Glutamatergic neuron (in vitro differentiated cells): ENCODE measurements at regions not wholly inside any gene's neighbourhood (a gene's known extent, or its start where the extent isn't known, plus 50 kb on each side); places are given as distances from the start of the nearest gene placed in this dataset.
A peak's percentile ranks its signal among the peaks of the same experiment; 100 is the strongest.

Experiments
- DNase-seq: peaks from one replicate; pipeline ENCODE4 v3.0.0; 2022
- H3K27ac Mint-ChIP-seq: one replicate; pipeline ENCODE4 v1.8.0; 2020; ENCODE audit warnings: mild to moderate bottlenecking, mixed read lengths, inconsistent platforms; ENCODE audit not compliant: unreplicated experiment
- H3K27me3 Mint-ChIP-seq: one replicate; pipeline ENCODE4 v1.8.0; 2020; ENCODE audit warnings: mild to moderate bottlenecking, moderate library complexity, mixed read lengths, inconsistent platforms; ENCODE audit not compliant: unreplicated experiment
- H3K36me3 Mint-ChIP-seq: one replicate; pipeline ENCODE4 v1.8.0; 2020; ENCODE audit warnings: mild to moderate bottlenecking, mixed read lengths, inconsistent platforms; ENCODE audit not compliant: unreplicated experiment
- H3K4me1 Mint-ChIP-seq: one replicate; pipeline ENCODE4 v1.8.0; 2020; ENCODE audit warnings: mild to moderate bottlenecking, low read depth, mixed read lengths, inconsistent platforms; ENCODE audit not compliant: unreplicated experiment
- H3K4me3 Mint-ChIP-seq: one replicate; pipeline ENCODE4 v1.8.0; 2020; ENCODE audit warnings: mild to moderate bottlenecking, mixed read lengths, inconsistent platforms; ENCODE audit not compliant: unreplicated experiment
- H3K9me3 Mint-ChIP-seq: one replicate; pipeline ENCODE4 v1.8.0; 2020; ENCODE audit warnings: mild to moderate bottlenecking, moderate library complexity, mixed read lengths, inconsistent platforms; ENCODE audit not compliant: unreplicated experiment
- CTCF ChIP-seq: fragments of 200-600 bp; sonication (generic); IDR thresholded peaks from one replicate; pipeline ENCODE4 v1.5.0; 2021; ENCODE audit not compliant: partially characterized antibody, unreplicated experiment

GRCh38 chr2:22011048-22011447 is 887.3 kb downstream of the TDRD15 start:
- no peak for TF ChIP-seq CTCF
- peaks cover 7% of the 10 kb centered on the region for H3K4me1 Mint-ChIP-seq
- H3K27me3 Mint-ChIP-seq = peaks cover 2% of the 10 kb centered on the region
- no peak for DNase-seq
- no peak overlapping the region for H3K27ac Mint-ChIP-seq
- H3K9me3 Mint-ChIP-seq = no peaks in the 10 kb centered on the region
- H3K4me3 Mint-ChIP-seq = no peak overlapping the region
- no peaks in the 10 kb centered on the region for H3K36me3 Mint-ChIP-seq

- TF ChIP-seq CTCF = no peak
- H3K27me3 Mint-ChIP-seq = peaks cover 4% of the 10 kb centered on the region
These were observed 896.4 kb downstream of the TDRD15 start for GRCh38 chr2:22020091-22020742.

GRCh38 chr2:22027345-22028005 is 903.7 kb downstream of the TDRD15 start:
- Mint-ChIP-seq H3K4me1 (no peaks in the 10 kb centered on the region), H3K36me3 (no peaks in the 10 kb centered on the region), H3K4me3 (no peak overlapping the region), H3K9me3 (peaks cover 1% of the 10 kb centered on the region), H3K27ac (no peak overlapping the region), H3K27me3 (no peaks in the 10 kb centered on the region)
- no peak for TF ChIP-seq CTCF
- no peak for DNase-seq

More at GRCh38 chr2:22020091-22020742, 896.4 kb downstream of the TDRD15 start:
- no peaks in the 10 kb centered on the region for H3K36me3 Mint-ChIP-seq
- no peak for DNase-seq
- H3K4me1 Mint-ChIP-seq = peaks cover 32% of the 10 kb centered on the region
- peak overlapping the region; percentile 67 for H3K27ac Mint-ChIP-seq
- H3K4me3 Mint-ChIP-seq = no peak overlapping the region
- peaks cover 10% of the 10 kb centered on the region for H3K9me3 Mint-ChIP-seq

- Mint-ChIP-seq H3K36me3 (no peaks in the 10 kb centered on the region), H3K27ac (peak overlapping the region; percentile 44), H3K9me3 (peaks cover 2% of the 10 kb centered on the region), H3K27me3 (peaks cover 1% of the 10 kb centered on the region), H3K4me3 (no peak overlapping the region), H3K4me1 (peaks cover 22% of the 10 kb centered on the region)
- peak; percentile 41 for DNase-seq
- no peak for TF ChIP-seq CTCF
These were observed 911.6 kb downstream of the TDRD15 start for GRCh38 chr2:22035361-22035830.

- peaks cover 1% of the 10 kb centered on the region for H3K27me3 Mint-ChIP-seq
- H3K4me3 Mint-ChIP-seq = no peak overlapping the region
- no peaks in the 10 kb centered on the region for H3K36me3 Mint-ChIP-seq
- peaks cover 2% of the 10 kb centered on the region for H3K9me3 Mint-ChIP-seq
- DNase-seq = no peak
- H3K4me1 Mint-ChIP-seq = peaks cover 22% of the 10 kb centered on the region
- no peak for TF ChIP-seq CTCF
- no peak overlapping the region for H3K27ac Mint-ChIP-seq
These were observed 913.5 kb downstream of the TDRD15 start for GRCh38 chr2:22037274-22037673.
